ENCODE measurements at regions not wholly inside any gene's neighbourhood (a gene's known extent, or its start where the extent isn't known, plus 50 kb on each side); places are given as distances from the start of the nearest gene placed in this dataset.

DNA sequence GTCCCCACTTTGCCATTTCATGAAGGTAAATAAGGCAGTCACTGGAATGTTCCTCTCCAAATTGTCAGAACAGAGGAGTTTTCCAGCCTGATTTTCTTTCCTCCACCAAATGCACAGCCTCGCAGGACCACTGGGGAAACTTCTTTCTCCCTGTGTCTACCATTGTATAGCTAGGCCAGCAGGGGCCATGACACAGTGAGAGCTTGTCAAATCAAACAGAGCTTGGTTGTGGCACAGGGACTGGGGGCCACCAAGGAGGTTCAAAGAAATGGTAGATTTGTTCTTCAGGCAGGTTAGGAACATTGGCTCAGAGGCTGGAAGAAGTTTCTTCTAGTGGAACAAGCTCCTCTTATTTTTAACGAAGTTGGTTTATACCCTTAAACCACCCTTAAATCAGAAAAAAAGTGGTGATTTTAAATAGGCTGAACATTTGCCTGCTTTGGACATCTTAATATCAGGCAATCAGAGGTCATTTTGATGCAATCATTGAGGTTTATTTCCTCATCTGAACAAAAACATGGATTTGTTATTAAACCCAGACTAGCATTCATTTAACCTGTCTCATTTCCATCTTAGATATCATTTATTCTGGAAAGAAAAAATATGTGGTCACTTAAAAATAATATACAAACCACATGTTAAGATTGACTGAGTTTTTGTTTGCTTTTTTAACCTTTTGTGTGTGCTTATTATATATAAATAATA is 105.6 kb downstream of the GTPBP8 start:
- no peak for DNase-seq

DNA sequence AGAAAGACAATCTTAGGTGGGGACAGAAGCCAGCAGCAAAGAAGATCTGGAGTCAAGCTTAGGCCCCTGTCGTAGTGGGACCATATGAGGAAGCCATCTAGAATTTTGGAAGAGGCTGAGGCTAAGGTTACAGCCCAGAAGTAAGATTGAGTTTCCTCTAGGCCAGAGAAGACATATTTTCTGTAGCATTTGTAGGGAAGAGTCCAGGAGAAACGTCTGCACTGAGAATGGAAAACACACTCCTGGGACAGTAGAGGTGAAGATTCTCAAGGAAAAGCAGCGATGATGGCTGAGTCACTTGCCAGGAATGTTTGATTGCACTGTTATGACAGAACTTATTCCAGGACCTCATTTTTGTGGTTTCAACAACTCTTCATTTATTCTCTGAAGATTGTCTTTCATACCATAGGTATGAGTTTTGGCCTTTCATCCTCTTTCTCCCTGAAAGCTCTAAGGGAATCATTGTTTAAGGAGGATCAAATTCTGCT is 107.2 kb downstream of the GTPBP8 start:
- DNase-seq = no peak

GRCh38 chr3:113100063-113100462 is 109.3 kb downstream of the GTPBP8 start:
- DNase-seq = no peak

GRCh38 chr3:113103588-113103987 is 107.8 kb upstream of the BOC start:
- DNase-seq = no peak

DNA sequence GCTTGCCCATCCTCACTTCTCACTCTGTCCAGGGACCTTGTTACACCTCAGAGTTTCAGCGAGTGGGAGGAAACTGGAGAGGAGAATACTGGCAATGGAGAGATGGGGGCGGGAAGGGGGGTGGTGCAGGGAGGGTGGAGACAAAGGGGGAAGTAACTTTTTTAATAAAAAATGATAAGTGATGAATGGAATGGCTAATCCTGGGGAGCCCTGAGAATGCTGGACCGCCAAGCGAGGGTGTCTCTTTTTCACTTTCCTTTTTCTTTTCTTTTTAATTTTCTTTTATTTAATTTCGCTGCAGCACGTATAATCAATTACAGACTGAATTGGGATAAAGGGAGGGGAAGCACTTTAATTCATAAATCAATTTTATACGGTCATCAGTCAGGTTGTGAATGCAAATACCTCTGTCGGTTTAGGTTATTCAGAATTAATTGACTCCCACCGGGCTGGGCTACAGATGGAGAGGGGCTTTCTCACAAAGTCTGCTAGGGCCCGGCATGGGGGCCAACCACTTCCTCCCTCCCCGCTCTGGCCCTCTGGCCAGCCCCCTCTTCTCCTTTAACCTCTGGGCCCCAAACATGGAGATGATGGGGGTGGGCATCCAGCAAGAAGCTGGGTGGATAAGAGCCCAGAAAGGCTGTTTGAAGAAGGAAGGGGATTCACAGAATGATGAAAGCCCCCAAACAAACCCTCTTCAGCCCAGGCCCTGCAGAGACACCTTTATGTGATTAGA is 106.8 kb upstream of the BOC start:
- no peak for DNase-seq

DNA sequence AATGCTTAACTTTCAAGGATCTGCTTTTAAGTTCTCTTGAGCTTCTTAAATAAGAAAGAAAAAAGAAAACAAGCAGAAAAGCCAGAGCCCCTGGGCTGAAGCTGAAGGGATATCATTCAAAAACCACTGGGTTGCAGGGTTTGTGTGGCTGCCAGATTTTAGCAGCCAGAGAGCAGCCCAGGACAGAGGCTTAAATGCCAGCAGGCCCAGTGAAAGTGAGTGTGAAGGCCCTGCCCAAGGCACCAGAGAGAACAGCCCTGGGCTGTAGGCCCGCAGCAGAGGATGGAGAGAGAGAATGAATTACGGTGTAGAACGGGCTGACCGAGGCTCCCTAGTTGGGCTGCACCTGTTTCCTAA is 106.3 kb upstream of the BOC start:
- no peak for DNase-seq

DNA sequence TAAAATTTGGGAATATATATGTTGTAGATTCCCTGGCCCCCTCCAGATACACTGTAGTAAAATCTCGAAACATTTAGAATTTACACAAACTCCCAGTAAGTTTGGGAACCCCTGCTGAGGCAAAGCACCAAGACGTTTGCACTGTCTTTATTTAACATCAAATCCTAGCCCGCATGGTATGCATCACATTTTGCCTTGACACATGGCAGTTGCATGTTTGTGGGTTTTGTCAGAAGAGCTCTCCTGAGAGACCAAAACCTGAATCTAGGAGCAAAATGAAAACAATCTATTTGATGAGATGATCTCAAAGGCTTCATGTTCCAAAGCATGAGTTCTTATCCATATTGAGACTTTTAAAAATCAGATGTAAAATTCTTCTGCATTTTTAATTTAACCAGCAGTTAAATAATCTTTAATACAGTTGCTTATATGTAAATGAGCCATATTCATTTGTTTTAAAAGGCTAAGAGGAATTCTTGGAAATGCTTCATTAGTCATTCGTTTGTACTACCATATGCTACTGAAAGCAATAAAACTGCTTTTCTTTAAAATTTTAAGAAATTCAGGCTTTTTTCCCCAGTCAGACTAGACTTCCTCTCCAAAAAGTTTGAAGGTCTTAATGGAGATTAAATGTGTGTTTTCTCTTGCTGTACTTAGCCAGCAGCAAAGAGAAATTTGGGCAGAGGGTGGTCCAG is 105.2 kb upstream of the BOC start:
- DNase-seq = no peak

GRCh38 chr3:113110267-113110666 is 101.1 kb upstream of the BOC start:
- DNase-seq = no peak

- peak; percentile 18 for DNase-seq
Measured at GRCh38 chr3:113111011-113111707, 100.2 kb upstream of the BOC start.

GRCh38 chr3:113113361-113113760 is 98.0 kb upstream of the BOC start:
- DNase-seq = no peak

- DNase-seq = no peak
Measured at GRCh38 chr3:113117511-113118234, 93.7 kb upstream of the BOC start.

GRCh38 chr3:113118336-113118735 is 93.0 kb upstream of the BOC start:
- DNase-seq = no peak

DNA sequence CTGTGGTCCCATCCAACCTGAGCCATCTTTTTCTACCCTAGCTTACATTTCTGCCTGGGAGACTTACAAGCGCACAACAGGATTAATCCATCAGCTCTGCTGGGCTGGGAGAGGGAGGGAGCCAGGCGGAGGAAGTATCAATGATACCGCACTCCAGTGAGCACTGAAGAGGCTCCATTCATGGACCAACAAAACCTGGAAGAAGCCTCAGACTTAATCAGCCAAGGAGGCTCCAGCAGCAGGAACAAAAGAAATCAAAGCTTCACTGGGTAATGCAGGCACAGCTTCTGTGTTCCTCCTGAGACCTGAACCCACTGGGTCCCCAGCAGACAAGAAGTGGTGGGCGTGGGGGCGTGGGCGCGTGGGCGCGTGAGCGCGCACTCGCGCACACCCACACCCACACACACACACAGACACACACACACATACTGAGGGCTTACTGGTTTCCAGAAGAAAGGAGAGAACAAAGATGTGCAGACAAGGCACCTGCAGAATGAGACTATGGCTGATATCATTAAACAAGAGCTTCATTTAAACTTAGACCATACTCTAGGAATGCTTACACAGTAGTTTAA is 87.0 kb upstream of the BOC start:
- no peak for DNase-seq

GRCh38 chr3:113125951-113126350 is 85.4 kb upstream of the BOC start:
- DNase-seq = no peak

DNA sequence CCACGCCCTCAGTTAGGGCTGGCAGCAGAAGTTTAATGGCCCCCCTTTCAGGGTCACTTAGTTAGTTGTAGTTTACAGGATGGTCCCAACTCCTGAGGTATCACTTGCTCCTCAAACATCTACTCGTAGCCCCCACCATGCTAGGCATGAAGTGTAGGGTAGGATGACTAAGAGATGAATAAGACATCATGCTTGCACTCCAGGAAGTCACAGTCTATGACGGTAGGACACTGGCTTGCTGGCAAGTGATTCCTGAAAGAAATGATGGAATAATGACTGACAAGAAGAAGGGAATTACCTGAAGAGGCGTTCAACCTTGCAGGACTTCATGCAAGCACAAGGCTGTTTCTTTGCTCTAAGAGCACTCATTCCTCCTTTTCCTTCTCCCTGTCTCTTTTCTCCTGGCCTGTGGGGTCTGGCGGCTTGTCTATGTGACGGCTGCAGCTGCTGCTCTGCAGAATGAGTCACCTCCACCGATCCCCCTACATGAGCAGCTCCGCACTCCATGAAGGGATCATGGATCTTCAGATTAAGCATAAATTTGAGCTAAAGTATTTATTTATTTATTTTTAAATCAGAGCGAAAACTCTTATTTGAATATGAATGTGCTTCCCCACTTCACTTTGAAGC is 82.9 kb upstream of the BOC start:
- no peak for DNase-seq

GRCh38 chr3:113129168-113129567 is 82.2 kb upstream of the BOC start:
- no peak for DNase-seq

- no peak for DNase-seq
Measured at GRCh38 chr3:113132571-113132996, 78.8 kb upstream of the BOC start.

- DNase-seq = no peak
Measured at GRCh38 chr3:113133140-113133539, 78.2 kb upstream of the BOC start.

- no peak for DNase-seq
Measured at GRCh38 chr3:113136071-113136470, 75.3 kb upstream of the BOC start.

DNA sequence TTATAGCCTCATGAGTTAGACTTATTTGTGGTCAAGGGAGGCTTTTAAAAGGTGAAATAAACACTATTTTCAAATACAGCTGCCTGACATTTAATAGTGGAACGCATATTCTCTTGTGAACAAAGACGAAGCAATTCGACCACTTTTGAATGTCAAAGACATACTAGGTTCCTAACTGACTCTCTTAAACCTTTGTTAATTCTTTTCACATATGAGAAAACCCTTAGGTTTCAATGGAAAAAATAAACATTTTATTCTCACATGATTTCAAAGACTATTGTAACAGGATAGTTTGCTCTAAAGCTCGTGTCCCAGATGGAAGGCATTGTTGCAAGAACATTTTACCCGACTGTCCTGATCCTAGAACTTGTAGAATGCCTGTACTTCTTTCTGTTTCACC is 74.8 kb upstream of the BOC start:
- DNase-seq = no peak

- DNase-seq = no peak
Measured at GRCh38 chr3:113138839-113139743, 72.3 kb upstream of the BOC start.

Measured in stimulated activated CD4-positive, alpha-beta T cell treated with anti-CD3 and anti-CD28 coated beads, Interleukin-1b, Interleukin-23, amount 100 ng/mL, for 48 hours (primary cell).